Keratinocyte (primary cell): ENCODE measurements at regions not wholly inside any gene's neighbourhood (a gene's known extent, or its start where the extent isn't known, plus 50 kb on each side); places are given as distances from the start of the nearest gene placed in this dataset.

ENCODE experiments used
- DNase-seq: peaks from one replicate; pipeline ENCODE4 v3.0.0-alpha.2; 2011; ENCODE audit warnings: low read depth, missing footprints, low spot score
- FAIRE-seq: peaks from 2 replicates; lab custom pipeline; 2011; peaks lifted over from hg19 to GRCh38; lab: Jason Lieb, UNC
- H2AFZ ChIP-seq: 2 replicates; pipeline ENCODE4 v1.6.0; 2012; ENCODE audit warnings: low read length, control low read depth, inconsistent platforms; ENCODE audit not compliant: control insufficient read depth
- H3K27ac ChIP-seq: 2 replicates; pipeline ENCODE4 v1.5.1; 2011; ENCODE audit warnings: low read length; ENCODE audit not compliant: control insufficient read depth, insufficient read depth
- H3K27me3 ChIP-seq: 3 replicates; pipeline ENCODE4 v1.6.0; 2011; ENCODE audit warnings: low read length; ENCODE audit not compliant: control insufficient read depth, insufficient read depth; ENCODE audit errors: extremely low read depth
- H3K36me3 ChIP-seq, 2 experiments: 2 replicates in 1 of 2; 3 replicates in 1 of 2; pipeline ENCODE4 v1.5.1; 2011; ENCODE audit warnings: low read length in 2 of 2, mild to moderate bottlenecking in 1 of 2; ENCODE audit not compliant: control insufficient read depth in 2 of 2, insufficient read depth in 2 of 2; ENCODE audit errors: extremely low read depth in 1 of 2
- H3K4me1 ChIP-seq: 3 replicates; pipeline ENCODE4 v1.5.1; 2011; ENCODE audit warnings: low read length; ENCODE audit not compliant: control insufficient read depth, insufficient read depth; ENCODE audit errors: extremely low read depth
- H3K4me2 ChIP-seq: 3 replicates; pipeline ENCODE4 v1.6.0; 2011; ENCODE audit warnings: low read depth, low read length; ENCODE audit not compliant: control insufficient read depth, insufficient read depth; ENCODE audit errors: extremely low read depth
- H3K4me3 ChIP-seq, 3 experiments: fragments of 200-600 bp in 1 of 3; sonication (generic) in 1 of 3; 2 replicates in 2 of 3; 3 replicates in 1 of 3; pipeline ENCODE4 v1.5.1; 2011 to 2016; ENCODE audit warnings: low read length in 3 of 3, mild to moderate bottlenecking in 3 of 3, control low read depth in 2 of 3, inconsistent platforms in 1 of 3, low read depth in 1 of 3, mixed read lengths in 1 of 3, mixed run types in 1 of 3, moderate library complexity in 1 of 3; ENCODE audit not compliant: control insufficient read depth in 2 of 3, insufficient read depth in 2 of 3; ENCODE audit errors: extremely low read depth in 1 of 3
- H3K79me2 ChIP-seq: 2 replicates; pipeline ENCODE4 v1.6.0; 2012; ENCODE audit warnings: low read length; ENCODE audit not compliant: control insufficient read depth, insufficient read depth
- H3K9ac ChIP-seq: 3 replicates; pipeline ENCODE4 v1.6.0; 2011; ENCODE audit warnings: low read length; ENCODE audit not compliant: control insufficient read depth, insufficient read depth; ENCODE audit errors: extremely low read depth
- H3K9me1 ChIP-seq: 3 replicates; pipeline ENCODE4 v1.6.0; 2011; ENCODE audit warnings: low read length; ENCODE audit not compliant: control insufficient read depth, insufficient read depth; ENCODE audit errors: extremely low read depth
- H3K9me3 ChIP-seq: 2 replicates; pipeline ENCODE4 v1.5.1; 2012; ENCODE audit warnings: low read depth, low read length; ENCODE audit not compliant: control insufficient read depth
- H4K20me1 ChIP-seq: 3 replicates; pipeline ENCODE4 v1.6.0; 2011; ENCODE audit warnings: low read length; ENCODE audit not compliant: control insufficient read depth, insufficient read depth; ENCODE audit errors: extremely low read depth
- EZH2 ChIP-seq: IDR thresholded peaks from one replicate; pipeline ENCODE4 v1.6.1; 2012; ENCODE audit warnings: inconsistent platforms, mild to moderate bottlenecking, low read length, moderate library complexity
- dilution Hi-C: fragments of 300-500 bp; cut with MboI; formaldehyde crosslinking; loops from one replicate; pipeline ENCODE4 v1.7.0; 2020; ENCODE audit warnings: low sequenced_read_pairs; ENCODE audit not compliant: extremely low pct_ligation_motif_present
- TF ChIP-seq, protein P1 (sequence below), 3 experiments: IDR thresholded peaks in 1 of 3; conservative IDR thresholded peaks in 1 of 3; optimal IDR thresholded peaks in 1 of 3; 2 replicates in 2 of 3; 3 replicates in 1 of 3; pipeline versions ENCODE3 to v1.5.1; 2011; ENCODE audit warnings: low read length in 3 of 3, mild to moderate bottlenecking in 3 of 3, moderate library complexity in 2 of 3, control low read depth in 1 of 3, inconsistent platforms in 1 of 3; ENCODE audit not compliant: insufficient read depth in 2 of 3; ENCODE audit errors: extremely low read depth in 1 of 3

GRCh38 chr12:5177731-5178130 is 134.1 kb downstream of the KCNA5 start:
- Histone ChIP-seq H3K27me3 (peaks cover 3% of the 10 kb centered on the region), H3K27ac (no peak overlapping the region), H3K9me3 (no peaks in the 10 kb centered on the region), H3K36me3 (no peaks in the 10 kb centered on the region), H3K4me3 (no peak overlapping the region), H2AFZ (no peak overlapping the region), H3K4me1 (peaks cover 9% of the 10 kb centered on the region), H3K79me2 (no peaks in the 10 kb centered on the region), H3K9ac (no peak overlapping the region), H4K20me1 (no peaks in the 10 kb centered on the region), H3K9me1 (no peaks in the 10 kb centered on the region), H3K4me2 (no peak overlapping the region)
- FAIRE-seq (peak; percentile 9), DNase-seq (no peak)
- dilution Hi-C loops = no loop called here
- no peak for TF ChIP-seq EZH2

- peaks cover 3% of the 10 kb centered on the region for H3K27me3 ChIP-seq
- peaks cover 9% of the 10 kb centered on the region for H3K4me1 ChIP-seq
- FAIRE-seq (no peak), DNase-seq (no peak)
- H3K36me3 ChIP-seq = no peaks in the 10 kb centered on the region
- TF ChIP-seq EZH2 = no peak
- TF ChIP-seq, protein P1, sequence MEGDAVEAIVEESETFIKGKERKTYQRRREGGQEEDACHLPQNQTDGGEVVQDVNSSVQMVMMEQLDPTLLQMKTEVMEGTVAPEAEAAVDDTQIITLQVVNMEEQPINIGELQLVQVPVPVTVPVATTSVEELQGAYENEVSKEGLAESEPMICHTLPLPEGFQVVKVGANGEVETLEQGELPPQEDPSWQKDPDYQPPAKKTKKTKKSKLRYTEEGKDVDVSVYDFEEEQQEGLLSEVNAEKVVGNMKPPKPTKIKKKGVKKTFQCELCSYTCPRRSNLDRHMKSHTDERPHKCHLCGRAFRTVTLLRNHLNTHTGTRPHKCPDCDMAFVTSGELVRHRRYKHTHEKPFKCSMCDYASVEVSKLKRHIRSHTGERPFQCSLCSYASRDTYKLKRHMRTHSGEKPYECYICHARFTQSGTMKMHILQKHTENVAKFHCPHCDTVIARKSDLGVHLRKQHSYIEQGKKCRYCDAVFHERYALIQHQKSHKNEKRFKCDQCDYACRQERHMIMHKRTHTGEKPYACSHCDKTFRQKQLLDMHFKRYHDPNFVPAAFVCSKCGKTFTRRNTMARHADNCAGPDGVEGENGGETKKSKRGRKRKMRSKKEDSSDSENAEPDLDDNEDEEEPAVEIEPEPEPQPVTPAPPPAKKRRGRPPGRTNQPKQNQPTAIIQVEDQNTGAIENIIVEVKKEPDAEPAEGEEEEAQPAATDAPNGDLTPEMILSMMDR (optimal IDR thresholded peaks at IDR 0.05 in 1 of 3, IDR thresholded peaks at IDR 0.05 in 1 of 3, conservative IDR thresholded peaks at IDR 0.05 in 1 of 3; ENCODE audit: extremely low read depth in 1 of 3, insufficient read depth in 2 of 3, low read length in 3 of 3) = no peak
- dilution Hi-C loops = no loop called here
- no peaks in the 10 kb centered on the region for H3K79me2 ChIP-seq
- H3K27ac ChIP-seq = no peak overlapping the region
- H2AFZ ChIP-seq = no peak overlapping the region
- no peak overlapping the region for H3K4me2 ChIP-seq
- no peak overlapping the region for H3K9ac ChIP-seq
- no peak overlapping the region for H3K4me3 ChIP-seq
- no peaks in the 10 kb centered on the region for H3K9me1 ChIP-seq
- no peaks in the 10 kb centered on the region for H4K20me1 ChIP-seq
- no peaks in the 10 kb centered on the region for H3K9me3 ChIP-seq
Measured at GRCh38 chr12:5178571-5178970, 134.9 kb downstream of the KCNA5 start.

- no peak for DNase-seq
- Histone ChIP-seq H3K4me2 (no peak overlapping the region), H3K9me1 (no peaks in the 10 kb centered on the region), H3K79me2 (no peaks in the 10 kb centered on the region), H2AFZ (no peak overlapping the region), H3K9me3 (no peaks in the 10 kb centered on the region), H3K27ac (no peak overlapping the region), H4K20me1 (no peaks in the 10 kb centered on the region), H3K36me3 (no peaks in the 10 kb centered on the region), H3K27me3 (peaks cover 3% of the 10 kb centered on the region), H3K4me3 (no peak overlapping the region), H3K4me1 (peaks cover 9% of the 10 kb centered on the region), H3K9ac (no peak overlapping the region)
- dilution Hi-C loops = no loop called here
- TF ChIP-seq EZH2 = no peak
- TF ChIP-seq, protein P1 (optimal IDR thresholded peaks at IDR 0.05 in 1 of 3, IDR thresholded peaks at IDR 0.05 in 1 of 3, conservative IDR thresholded peaks at IDR 0.05 in 1 of 3; ENCODE audit: extremely low read depth in 1 of 3, insufficient read depth in 2 of 3, low read length in 3 of 3) = no peak
- FAIRE-seq = no peak
Measured at GRCh38 chr12:5180496-5180895, 136.8 kb downstream of the KCNA5 start.
